AG04450 (cell line): ENCODE measurements at regions not wholly inside any gene's neighbourhood (a gene's known extent, or its start where the extent isn't known, plus 50 kb on each side); places are given as distances from the start of the nearest gene placed in this dataset.

Experiments used
- CTCF ChIA-PET: fragments of 300-600, 350-600 bp; formaldehyde crosslinking; extraction: SDS; loops from one replicate; lab custom pipeline; 2022; ENCODE audit warnings: antibody characterized with exemption, inconsistent platforms; lab: Charles Lee
- POLR2A ChIA-PET: fragments of 350-600 bp; formaldehyde crosslinking; extraction: SDS; loops from one replicate; lab custom pipeline; 2021; ENCODE audit warnings: antibody characterized with exemption, inconsistent platforms; lab: Yijun Ruan, JAX
- DNase-seq: peaks from one replicate; pipeline ENCODE4 v3.0.0-alpha.2; 2011; ENCODE audit warnings: low read depth, low spot score
- H3K27ac ChIP-seq: one replicate; pipeline ENCODE4 v1.5.1; 2012; ENCODE audit warnings: low read depth, low read length, control low read depth
- H3K27me3 ChIP-seq: one replicate; pipeline ENCODE4 v1.6.0; 2012; ENCODE audit warnings: low read length; ENCODE audit not compliant: control insufficient read depth, insufficient read depth
- H3K4me3 ChIP-seq: 2 replicates; pipeline ENCODE4 v1.5.1; 2011; ENCODE audit warnings: mild to moderate bottlenecking, low read depth, low read length, control low read depth
- H3K9me3 ChIP-seq: 2 replicates; pipeline ENCODE4 v1.5.1; 2012; ENCODE audit warnings: low read length; ENCODE audit not compliant: control insufficient read depth, insufficient read depth
- CTCF ChIP-seq: IDR thresholded peaks from 2 replicates; pipeline ENCODE4 v1.5.1; 2011; ENCODE audit warnings: low read depth, low read length, control low read depth, inconsistent platforms

GRCh38 chr16:8088820-8089338 lies 501.4 kb downstream of the TMEM114 start:
- no peaks in the 10 kb centered on the region for H3K27me3 ChIP-seq
- CTCF ChIA-PET = no interaction called here
- H3K27ac ChIP-seq = no peak overlapping the region
- H3K4me3 ChIP-seq = no peak overlapping the region
- peaks cover 4% of the 10 kb centered on the region; the same call in 1 of the 2 replicates for H3K9me3 ChIP-seq
- no peak for TF ChIP-seq CTCF
- DNase-seq = no peak
- POLR2A ChIA-PET = no interaction called here

GRCh38 chr16:8087597-8088289 lies 502.6 kb downstream of the TMEM114 start:
- no peaks in the 10 kb centered on the region for H3K27me3 ChIP-seq
- no peak overlapping the region for H3K4me3 ChIP-seq
- DNase-seq = no peak
- ChIA-PET POLR2A (no interaction called here), CTCF (no interaction called here)
- peaks cover 4% of the 10 kb centered on the region; the same call in 1 of the 2 replicates for H3K9me3 ChIP-seq
- no peak for TF ChIP-seq CTCF
- no peak overlapping the region for H3K27ac ChIP-seq

GRCh38 chr16:8087146-8087545 lies 503.2 kb downstream of the TMEM114 start:
- peaks cover 4% of the 10 kb centered on the region; the same call in 1 of the 2 replicates for H3K9me3 ChIP-seq

DNA sequence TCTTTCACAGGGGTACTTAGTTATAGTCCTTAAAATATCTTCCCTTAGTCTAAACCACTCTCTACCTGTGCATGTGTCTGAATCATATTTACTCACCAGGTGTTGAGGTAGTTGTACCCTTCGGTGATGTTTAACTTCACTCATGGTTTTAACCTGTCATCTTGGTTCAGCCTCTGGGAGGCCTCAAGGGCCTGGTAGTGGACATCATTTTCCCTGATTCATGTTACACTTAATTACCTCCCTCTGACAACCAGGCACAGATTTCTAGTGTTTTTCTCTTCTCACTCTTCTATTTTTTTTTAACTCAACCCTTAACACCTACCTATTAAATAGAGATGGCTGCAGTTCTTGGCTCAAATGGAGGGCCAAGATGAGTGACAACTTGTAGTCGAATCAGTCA lies 505.4 kb downstream of the TMEM114 start:
- Histone ChIP-seq H3K9me3 (peaks cover 8% of the 10 kb centered on the region), H3K27me3 (no peaks in the 10 kb centered on the region), H3K27ac (no peak overlapping the region), H3K4me3 (no peak overlapping the region)
- DNase-seq = no peak
- no peak for TF ChIP-seq CTCF
- ChIA-PET POLR2A (no interaction called here), CTCF (no interaction called here)

More at GRCh38 chr16:8087146-8087545, 503.2 kb downstream of the TMEM114 start:
- no peak for TF ChIP-seq CTCF
- Histone ChIP-seq H3K27me3 (no peaks in the 10 kb centered on the region), H3K4me3 (no peak overlapping the region), H3K27ac (no peak overlapping the region)
- no peak for DNase-seq
- ChIA-PET POLR2A (no interaction called here), CTCF (no interaction called here)

DNA sequence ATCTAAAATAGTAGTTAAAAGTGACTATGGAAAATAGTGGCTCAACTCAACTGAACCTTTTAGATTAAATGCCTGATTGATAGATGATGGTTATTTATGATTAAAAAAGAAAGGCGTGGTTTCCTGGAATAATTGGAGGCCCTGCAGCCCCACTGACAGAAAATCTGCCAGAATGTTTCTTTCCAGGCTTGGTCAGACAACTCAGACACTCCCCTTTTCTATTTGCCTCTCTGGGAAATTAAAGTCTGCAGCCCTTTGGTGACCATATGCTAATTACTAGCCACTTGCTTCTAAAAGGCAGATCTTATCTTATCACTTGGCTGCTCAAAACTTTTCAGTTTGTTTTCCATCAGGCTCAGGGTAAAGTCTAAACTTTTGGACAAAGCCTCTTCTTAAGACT lies 506.0 kb downstream of the TMEM114 start:
- DNase-seq = no peak
- H3K27ac ChIP-seq = no peak overlapping the region
- CTCF ChIA-PET = no interaction called here
- H3K9me3 ChIP-seq = peaks cover 13% of the 10 kb centered on the region
- H3K27me3 ChIP-seq = no peaks in the 10 kb centered on the region
- POLR2A ChIA-PET = no interaction called here
- H3K4me3 ChIP-seq = no peak overlapping the region
- no peak for TF ChIP-seq CTCF
